A549 (cell line): ENCODE measurements at regions not wholly inside any gene's neighbourhood (a gene's known extent, or its start where the extent isn't known, plus 50 kb on each side); places are given as distances from the start of the nearest gene placed in this dataset.
"Not testable (repeated sequence)": the region's sequence is repeated elsewhere in the genome, so short reads cannot be mapped to it uniquely, and the experiment has no call there.

Experiments used
- ATAC-seq, 2 experiments: fragments of 200-7000 bp in 1 of 2; fragments of >200 bp in 1 of 2; cut with Nextera tagmentation in 1 of 2; cut with Tn5 transposase in 1 of 2; 3 replicates each; pipeline versions ENCODE4 v1.8.0 to v1.9.1; 2018 to 2020; ENCODE audit warnings: mild to moderate bottlenecking in 1 of 2, moderate library complexity in 1 of 2
- CTCF ChIA-PET: fragments of 300-600 bp; sonication (Branson Sonifier 250); formaldehyde crosslinking; extraction: SDS; loops from one replicate; lab custom pipeline; 2021; ENCODE audit warnings: antibody characterized with exemption, inconsistent platforms; lab: Yijun Ruan, JAX
- POLR2A ChIA-PET: fragments of 350-600 bp; formaldehyde crosslinking; extraction: SDS; loops from one replicate; lab custom pipeline; 2021; ENCODE audit warnings: antibody characterized with exemption, inconsistent platforms; lab: Yijun Ruan, JAX
- DNase-seq, 2 experiments: peaks; one replicate each; pipeline versions ENCODE4 v3.0.0 to v3.0.0-alpha.2; 2011 to 2016; ENCODE audit warnings: low read depth in 1 of 2, low spot score in 1 of 2
- FAIRE-seq: peaks from 2 replicates; lab custom pipeline; 2011; peaks lifted over from hg19 to GRCh38; lab: Jason Lieb, UNC
- H3K27ac ChIP-seq, 2 experiments: fragments of >200 bp; sonication (Bioruptor Twin); formaldehyde crosslinking; 3 replicates each; pipeline ENCODE4 v1.5.1; 2016 to 2017
- H3K4me1 ChIP-seq: fragments of >200 bp; sonication (Bioruptor Twin); formaldehyde crosslinking; 3 replicates; pipeline ENCODE4 v1.6.1; 2016
- H3K4me2 ChIP-seq: fragments of >200 bp; sonication (Bioruptor Twin); formaldehyde crosslinking; 3 replicates; pipeline ENCODE4 v1.6.1; 2016
- H3K4me3 ChIP-seq: fragments of >200 bp; sonication (Bioruptor Twin); formaldehyde crosslinking; 3 replicates; pipeline ENCODE4 v1.5.1; 2016
- H3K9me3 ChIP-seq: fragments of >200 bp; sonication (Bioruptor Twin); formaldehyde crosslinking; 3 replicates; pipeline ENCODE4 v1.6.1; 2016
- BHLHE40 ChIP-seq: IDR thresholded peaks from 2 replicates; pipeline ENCODE4 v1.6.1; 2012; ENCODE audit warnings: low read depth, low read length, inconsistent platforms
- CBX2 ChIP-seq: fragments of 200-600 bp; sonication (generic); IDR thresholded peaks from 2 replicates; pipeline ENCODE4 v1.6.1; 2016; ENCODE audit warnings: low read depth, mild to moderate bottlenecking, borderline replicate concordance
- EHF ChIP-seq: fragments of 250-450 bp; sonication (Bioruptor Pico); IDR thresholded peaks from 2 replicates; pipeline ENCODE4 v1.5.0; 2020; ENCODE audit warnings: mild to moderate bottlenecking
- EP300 ChIP-seq, 2 experiments: fragments of >200 bp; sonication (Bioruptor Twin); formaldehyde crosslinking; IDR thresholded peaks; 2 replicates in 1 of 2; 3 replicates in 1 of 2; pipeline ENCODE4 v1.6.1; 2016 to 2017
- GATA3 ChIP-seq: IDR thresholded peaks from 2 replicates; pipeline ENCODE4 v1.6.1; 2012; ENCODE audit warnings: borderline replicate concordance
- HDAC2 ChIP-seq: fragments of 200-600 bp; sonication (generic); IDR thresholded peaks from 2 replicates; pipeline ENCODE4 v1.6.1; 2016
- HEYL ChIP-seq: fragments of 250-450 bp; sonication (Bioruptor Pico); IDR thresholded peaks from 2 replicates; pipeline ENCODE4 v1.8.0; 2021; ENCODE audit warnings: mild to moderate bottlenecking, moderate library complexity
- HOXA7 ChIP-seq: fragments of 250-450 bp; sonication (Bioruptor Pico); IDR thresholded peaks from 2 replicates; pipeline ENCODE4 v1.5.0; 2020; ENCODE audit warnings: mild to moderate bottlenecking, moderate library complexity
- HOXB13 ChIP-seq: fragments of 250-450 bp; sonication (Bioruptor Pico); IDR thresholded peaks from 2 replicates; pipeline ENCODE4 v1.5.0; 2020; ENCODE audit warnings: low read depth, mild to moderate bottlenecking, moderate library complexity
- HOXB5 ChIP-seq: fragments of 250-450 bp; sonication (Bioruptor Pico); IDR thresholded peaks from 2 replicates; pipeline ENCODE4 v1.5.0; 2020; ENCODE audit warnings: mild to moderate bottlenecking, moderate library complexity
- KDM5A ChIP-seq: fragments of 200-600 bp; sonication (generic); IDR thresholded peaks from 2 replicates; pipeline ENCODE4 v1.6.1; 2016; ENCODE audit warnings: antibody characterized with exemption, mild to moderate bottlenecking
- MAFK ChIP-seq: fragments of 450-650 bp; IDR thresholded peaks from 2 replicates; pipeline ENCODE4 v1.6.1; 2014; ENCODE audit not compliant: partially characterized antibody
- MAX ChIP-seq: IDR thresholded peaks from 2 replicates; pipeline ENCODE4 v1.6.1; 2012
- NFE2L2 ChIP-seq: fragments of 150-350 bp; conservative IDR thresholded peaks from 2 replicates; pipeline ENCODE4 v1.6.1; 2014; ENCODE audit warnings: low read length
- NR3C1 ChIP-seq: fragments of >200 bp; sonication (Bioruptor Twin); formaldehyde crosslinking; IDR thresholded peaks from 3 replicates; pipeline ENCODE4 v1.6.1; 2017
- PHF8 ChIP-seq: fragments of 200-600 bp; sonication (generic); IDR thresholded peaks from 2 replicates; pipeline ENCODE4 v1.6.1; 2016; ENCODE audit warnings: low read depth, mild to moderate bottlenecking, antibody characterized with exemption, moderate library complexity, borderline replicate concordance
- POLR2AphosphoS2 ChIP-seq: conservative IDR thresholded peaks from 2 replicates; pipeline ENCODE4 v1.6.1; 2012; ENCODE audit warnings: low read length, improper control_type of control experiment, inconsistent platforms
- RNF2 ChIP-seq: fragments of 200-600 bp; sonication (generic); IDR thresholded peaks from 2 replicates; pipeline ENCODE4 v1.6.1; 2016; ENCODE audit warnings: low read depth, mild to moderate bottlenecking, antibody characterized with exemption, moderate library complexity, borderline replicate concordance
- TFCP2L1 ChIP-seq: fragments of 250-450 bp; sonication (Bioruptor Pico); IDR thresholded peaks from 2 replicates; pipeline ENCODE4 v1.5.0; 2021; ENCODE audit warnings: mild to moderate bottlenecking
- TP53 ChIP-seq: fragments of 250-450 bp; sonication (Bioruptor Pico); IDR thresholded peaks from 2 replicates; pipeline ENCODE4 v1.5.0; 2021; ENCODE audit warnings: mild to moderate bottlenecking, moderate library complexity
- USF2 ChIP-seq: fragments of 450-650 bp; IDR thresholded peaks from 2 replicates; pipeline ENCODE4 v1.6.1; 2014; ENCODE audit warnings: antibody characterized with exemption
- ZC3H11A ChIP-seq: fragments of 450-650 bp; IDR thresholded peaks from 2 replicates; pipeline ENCODE4 v1.6.1; 2014; ENCODE audit warnings: antibody characterized with exemption, mild to moderate bottlenecking
- ZFP36 ChIP-seq: fragments of 450-650 bp; IDR thresholded peaks from 2 replicates; pipeline ENCODE4 v1.6.1; 2014; ENCODE audit warnings: borderline replicate concordance; ENCODE audit not compliant: partially characterized antibody
- WGBS: methylation state at CpG from one replicate; pipeline ENCODE4 v1.1.6; 2017; ENCODE audit errors: missing lambda C conversion rate; 5-methylcytosine and 5-hydroxymethylcytosine counted together
- TF ChIP-seq, protein P1 (sequence below): fragments of 250-450 bp; sonication (Bioruptor Pico); IDR thresholded peaks from 2 replicates; pipeline ENCODE4 v1.5.0; 2021; ENCODE audit warnings: mild to moderate bottlenecking, moderate library complexity, borderline replicate concordance

DNA sequence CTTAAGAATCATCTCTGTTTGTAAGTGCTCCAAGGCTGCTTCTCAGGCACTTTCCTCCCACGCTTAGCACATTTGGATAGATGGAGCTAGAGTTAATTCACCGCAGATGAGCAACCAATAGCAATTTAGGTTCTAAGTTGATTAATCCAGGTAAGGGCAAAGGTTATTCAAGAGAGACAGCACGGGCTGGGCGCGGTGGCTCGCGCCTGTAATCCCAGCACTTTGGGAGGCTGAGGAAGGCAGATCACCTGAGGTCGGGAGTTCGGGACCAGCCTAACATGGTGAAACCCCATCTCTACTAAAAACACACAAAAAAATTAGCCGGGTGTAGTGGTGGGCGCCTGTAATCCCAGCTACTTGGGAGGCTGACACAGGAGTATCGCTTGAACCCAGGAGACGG, 54.5 kb upstream of the UNC13C start:
- H3K9me3 ChIP-seq, H3K4me3 ChIP-seq, DNase-seq, H3K27ac ChIP-seq, H3K4me2 ChIP-seq, FAIRE-seq, ATAC-seq, POLR2A ChIA-PET, H3K4me1 ChIP-seq, CTCF ChIA-PET: not testable (repeated sequence)
- 83% methylated on average over 13 of the region's 13 CpGs for WGBS

GRCh38 chr15:53918180-53919079, 59.8 kb upstream of the UNC13C start:
- Histone ChIP-seq H3K4me3 (no peak overlapping the region), H3K4me1 (peaks cover 21% of the 10 kb centered on the region), H3K27ac (peak overlapping the region in 1 of 2 experiments; percentile 26; a peak in 1 of 6 replicates), H3K9me3 (no peaks in the 10 kb centered on the region), H3K4me2 (peak overlapping the region; percentile 54)
- TF ChIP-seq TP53 (CRISPR knock-in tag) (no peak), MAFK (peak; percentile 59), USF2 (no peak)
- POLR2A ChIA-PET: no interaction called here
- DNase-seq (peak in 1 of 2 experiments; percentile 25), ATAC-seq (peak; percentile 62 to 78), FAIRE-seq (no peak)
- 35% methylated on average over 11 of the region's 11 CpGs for WGBS
- CTCF ChIA-PET: interaction anchor here (1.3 kb wide), 1 partner anchor 27 kb away, joined by 3 read pairs; no protein-coding TSS in a partner anchor

DNA sequence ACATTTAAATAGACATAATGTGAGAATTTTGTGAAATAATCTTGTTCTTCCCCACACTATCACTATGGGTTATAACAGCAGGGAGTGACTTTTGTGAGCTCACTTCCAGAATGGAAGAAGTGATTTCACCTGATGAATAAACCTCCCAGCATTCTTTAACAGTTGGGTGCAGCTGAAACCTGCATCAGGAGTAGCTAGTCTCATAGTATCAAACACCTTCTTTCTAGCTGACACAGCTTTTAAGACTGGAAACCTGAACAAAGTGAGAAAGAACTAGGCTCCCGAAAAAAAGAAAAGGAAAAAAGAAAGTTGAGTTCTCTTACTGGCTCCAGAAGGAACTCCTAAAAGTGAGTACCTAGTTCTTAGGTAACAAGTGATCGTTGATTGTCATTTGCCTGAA, 61.1 kb upstream of the UNC13C start:
- Histone ChIP-seq H3K27ac (no peak overlapping the region), H3K4me1 (peaks cover 21% of the 10 kb centered on the region), H3K4me3 (no peak overlapping the region), H3K9me3 (no peaks in the 10 kb centered on the region), H3K4me2 (no peak overlapping the region)
- FAIRE-seq: no peak
- ChIA-PET CTCF (no interaction called here), POLR2A (no interaction called here)
- 71% methylated on average over 2 of the region's 2 CpGs for WGBS
- no peak for DNase-seq
- TF ChIP-seq BHLHE40 (no peak), ZC3H11A (no peak), EHF (CRISPR knock-in tag) (no peak), KDM5A (no peak), HOXB13 (CRISPR knock-in tag) (no peak)
- no peak for ATAC-seq

GRCh38 chr15:53911431-53911830, 66.8 kb upstream of the UNC13C start:
- Histone ChIP-seq H3K4me3 (no peak overlapping the region), H3K4me2 (no peak overlapping the region), H3K4me1 (peaks cover 14% of the 10 kb centered on the region), H3K27ac (no peak overlapping the region), H3K9me3 (no peaks in the 10 kb centered on the region)
- no peak for ATAC-seq
- ChIA-PET CTCF (no interaction called here), POLR2A (no interaction called here)
- no peak for FAIRE-seq
- no peak for DNase-seq
- TF ChIP-seq PHF8: no peak
- TF ChIP-seq EP300 (IDR thresholded peaks at IDR 0.05): no peak
- TF ChIP-seq TFCP2L1: no peak
- TF ChIP-seq POLR2AphosphoS2: no peak
- TF ChIP-seq RNF2: no peak
- TF ChIP-seq MAX: no peak
- no peak for TF ChIP-seq BHLHE40
- no peak for TF ChIP-seq ZC3H11A
- no peak for TF ChIP-seq HOXB5 (CRISPR knock-in tag)
- TF ChIP-seq GATA3: no peak
- no peak for TF ChIP-seq NR3C1
- TF ChIP-seq ZFP36: no peak
- no peak for TF ChIP-seq HOXA7 (CRISPR knock-in tag)
- no peak for TF ChIP-seq CBX2
- TF ChIP-seq, protein P1, sequence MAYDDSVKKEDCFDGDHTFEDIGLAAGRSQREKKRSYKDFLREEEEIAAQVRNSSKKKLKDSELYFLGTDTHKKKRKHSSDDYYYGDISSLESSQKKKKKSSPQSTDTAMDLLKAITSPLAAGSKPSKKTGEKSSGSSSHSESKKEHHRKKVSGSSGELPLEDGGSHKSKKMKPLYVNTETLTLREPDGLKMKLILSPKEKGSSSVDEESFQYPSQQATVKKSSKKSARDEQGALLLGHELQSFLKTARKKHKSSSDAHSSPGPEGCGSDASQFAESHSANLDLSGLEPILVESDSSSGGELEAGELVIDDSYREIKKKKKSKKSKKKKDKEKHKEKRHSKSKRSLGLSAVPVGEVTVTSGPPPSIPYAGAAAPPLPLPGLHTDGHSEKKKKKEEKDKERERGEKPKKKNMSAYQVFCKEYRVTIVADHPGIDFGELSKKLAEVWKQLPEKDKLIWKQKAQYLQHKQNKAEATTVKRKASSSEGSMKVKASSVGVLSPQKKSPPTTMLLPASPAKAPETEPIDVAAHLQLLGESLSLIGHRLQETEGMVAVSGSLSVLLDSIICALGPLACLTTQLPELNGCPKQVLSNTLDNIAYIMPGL: no peak
- no peak for TF ChIP-seq HDAC2
- TF ChIP-seq NFE2L2: no peak
- no peak for TF ChIP-seq HEYL (CRISPR knock-in tag)
- 96% methylated on average over 7 of the region's 10 CpGs for WGBS
